MM.1S (cell line): ENCODE measurements at regions not wholly inside any gene's neighbourhood (a gene's known extent, or its start where the extent isn't known, plus 50 kb on each side); places are given as distances from the start of the nearest gene placed in this dataset.

Source experiments
- CTCF ChIP-seq: fragments of 300-600 bp; sonication (generic); IDR thresholded peaks from 2 replicates; pipeline ENCODE4 v1.5.1; 2016; ENCODE audit warnings: antibody characterized with exemption, low read length, mixed read lengths
- EZH2 ChIP-seq: fragments of 300-600 bp; sonication (generic); optimal IDR thresholded peaks from 2 replicates; pipeline ENCODE3; 2017; ENCODE audit warnings: low read depth, mild to moderate bottlenecking, antibody characterized with exemption, low read length, mixed read lengths
- EZH2phosphoT487 ChIP-seq: fragments of 300-600 bp; sonication (generic); IDR thresholded peaks from 2 replicates; pipeline ENCODE4 v1.6.1; 2018; ENCODE audit warnings: antibody characterized with exemption, low read length

DNA sequence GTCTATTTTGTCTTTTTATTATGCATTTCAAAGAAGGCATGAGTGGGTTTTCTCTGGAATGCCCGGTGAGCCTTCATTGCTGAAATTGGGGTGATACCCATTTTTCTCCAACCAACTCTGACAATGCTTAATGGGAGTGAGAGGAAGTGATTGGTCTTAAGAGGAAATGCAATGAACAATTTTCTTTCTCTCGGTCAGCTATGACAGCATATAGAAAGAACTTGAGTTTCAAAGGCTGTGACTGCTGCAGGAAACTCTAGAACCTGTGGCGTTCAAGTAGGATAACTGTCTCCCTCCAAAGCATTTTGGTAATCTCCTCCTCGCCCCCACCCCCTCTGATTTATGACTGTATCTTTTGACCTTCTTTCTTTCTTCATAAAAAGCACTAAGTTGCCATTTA, 155.9 kb downstream of the LYPLAL1 start:
- TF ChIP-seq CTCF (no peak), EZH2 (no peak), EZH2phosphoT487 (no peak)
